Activated T-helper 9 cell treated with anti-CD3 and anti-CD28 coated beads, Interleukin-2, amount 50 U/mL, for 16 hours (primary cell): ENCODE measurements at regions not wholly inside any gene's neighbourhood (a gene's known extent, or its start where the extent isn't known, plus 50 kb on each side); places are given as distances from the start of the nearest gene placed in this dataset.
"Not testable (repeated sequence)": the region's sequence is repeated elsewhere in the genome, so short reads cannot be mapped to it uniquely, and the experiment has no call there.

Experiments used
- DNase-seq: peaks from one replicate; pipeline ENCODE4 v3.0.0-alpha.2; 2020; ENCODE audit warnings: low read depth

GRCh38 chr1:213779228-213779627 lies 208.5 kb upstream of the PROX1 start:
- DNase-seq: no peak

GRCh38 chr1:213782941-213783672 lies 204.7 kb upstream of the PROX1 start:
- DNase-seq: no peak

GRCh38 chr1:213783893-213784292 lies 203.9 kb upstream of the PROX1 start:
- DNase-seq: no peak

GRCh38 chr1:213786683-213787082 lies 201.1 kb upstream of the PROX1 start:
- no peak for DNase-seq

GRCh38 chr1:213790565-213790964 lies 197.2 kb upstream of the PROX1 start:
- DNase-seq: no peak

- no peak for DNase-seq
Measured at GRCh38 chr1:213793482-213794067, 194.2 kb upstream of the PROX1 start.

GRCh38 chr1:213796525-213796924 lies 191.2 kb upstream of the PROX1 start:
- no peak for DNase-seq

- not testable (repeated sequence) for DNase-seq
Measured at GRCh38 chr1:213808288-213808687, 179.5 kb upstream of the PROX1 start.

- no peak for DNase-seq
Measured at GRCh38 chr1:213817156-213817555, 170.6 kb upstream of the PROX1 start.

GRCh38 chr1:213820362-213821149 lies 167.2 kb upstream of the PROX1 start:
- DNase-seq: no peak

GRCh38 chr1:213821175-213821942 lies 166.4 kb upstream of the PROX1 start:
- DNase-seq: no peak

- DNase-seq: no peak
Measured at GRCh38 chr1:213821943-213822334, 165.8 kb upstream of the PROX1 start.

GRCh38 chr1:213826891-213827290 lies 160.9 kb upstream of the PROX1 start:
- no peak for DNase-seq

- DNase-seq: no peak
Measured at GRCh38 chr1:213828867-213829266, 158.9 kb upstream of the PROX1 start.

GRCh38 chr1:213829780-213830179 lies 158.0 kb upstream of the PROX1 start:
- DNase-seq: no peak

- no peak for DNase-seq
Measured at GRCh38 chr1:213830371-213830770, 157.4 kb upstream of the PROX1 start.

GRCh38 chr1:213840575-213840974 lies 147.2 kb upstream of the PROX1 start:
- no peak for DNase-seq

GRCh38 chr1:213844632-213845031 lies 143.1 kb upstream of the PROX1 start:
- no peak for DNase-seq

- DNase-seq: no peak
Measured at GRCh38 chr1:213852107-213852506, 135.7 kb upstream of the PROX1 start.

- no peak for DNase-seq
Measured at GRCh38 chr1:213858581-213858980, 129.2 kb upstream of the PROX1 start.

- DNase-seq: no peak
Measured at GRCh38 chr1:213861841-213862240, 125.9 kb upstream of the PROX1 start.

GRCh38 chr1:213864091-213864490 lies 123.7 kb upstream of the PROX1 start:
- DNase-seq: no peak
